ENCODE measurements at regions not wholly inside any gene's neighbourhood (a gene's known extent, or its start where the extent isn't known, plus 50 kb on each side); places are given as distances from the start of the nearest gene placed in this dataset.

DNA sequence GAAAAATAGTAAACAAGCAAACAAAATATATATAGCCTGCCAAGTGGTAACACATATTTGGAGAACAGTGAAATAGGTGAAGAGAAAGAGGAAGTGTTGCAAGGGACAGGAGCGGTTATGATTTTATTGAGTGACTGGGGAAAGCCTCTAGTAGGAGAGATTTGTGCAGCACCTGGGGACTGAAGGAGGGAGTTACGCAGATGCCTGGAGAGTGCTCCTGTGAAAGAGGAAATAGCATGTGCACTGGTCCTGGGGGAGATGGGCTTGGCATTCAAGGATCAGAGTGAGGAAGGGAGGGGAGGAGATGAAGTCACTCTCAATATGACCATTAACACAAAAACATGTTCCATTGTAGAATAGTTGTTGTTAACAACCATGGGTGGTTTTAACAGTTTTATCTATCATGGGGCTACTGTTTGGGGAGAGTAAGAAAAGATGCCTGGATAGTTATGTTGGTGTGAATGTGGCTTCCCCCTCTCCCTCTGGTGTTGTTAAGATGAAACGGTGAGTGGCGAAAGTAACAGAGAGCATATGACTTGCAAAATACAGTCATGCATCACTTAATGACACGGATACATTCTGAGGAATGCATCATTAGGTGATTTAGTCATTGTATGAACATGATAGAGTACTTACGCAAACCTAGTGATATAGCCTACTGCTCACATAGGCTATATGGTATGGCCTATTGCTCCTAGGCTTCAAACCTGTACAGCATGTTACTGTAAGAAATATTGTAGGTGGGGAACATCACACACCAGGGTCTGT is 251.7 kb upstream of the ARGLU1 start:
- no peak for DNase-seq

- no peak for DNase-seq
These were observed 251.0 kb upstream of the ARGLU1 start for GRCh38 chr13:106818971-106819370.

DNA sequence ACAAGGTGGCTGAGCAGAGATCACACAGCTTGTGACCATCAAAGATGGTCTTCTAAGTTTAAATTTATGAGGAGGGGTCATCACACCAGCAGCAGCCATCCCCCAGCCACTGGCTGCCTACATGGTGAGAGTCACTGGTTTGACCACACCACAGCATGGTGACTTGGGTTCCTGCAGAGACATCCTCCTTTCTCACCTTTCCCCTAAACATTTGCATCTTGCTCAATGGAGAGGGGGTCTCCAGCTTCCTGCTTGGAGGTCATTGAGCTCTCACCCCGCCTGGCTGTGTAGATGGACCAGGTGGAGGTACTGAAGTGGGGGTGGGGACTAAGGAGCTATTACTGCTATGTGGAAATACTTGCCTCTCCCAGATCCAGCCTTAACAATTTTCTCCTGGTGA is 247.6 kb upstream of the ARGLU1 start:
- DNase-seq, result no peak

DNA sequence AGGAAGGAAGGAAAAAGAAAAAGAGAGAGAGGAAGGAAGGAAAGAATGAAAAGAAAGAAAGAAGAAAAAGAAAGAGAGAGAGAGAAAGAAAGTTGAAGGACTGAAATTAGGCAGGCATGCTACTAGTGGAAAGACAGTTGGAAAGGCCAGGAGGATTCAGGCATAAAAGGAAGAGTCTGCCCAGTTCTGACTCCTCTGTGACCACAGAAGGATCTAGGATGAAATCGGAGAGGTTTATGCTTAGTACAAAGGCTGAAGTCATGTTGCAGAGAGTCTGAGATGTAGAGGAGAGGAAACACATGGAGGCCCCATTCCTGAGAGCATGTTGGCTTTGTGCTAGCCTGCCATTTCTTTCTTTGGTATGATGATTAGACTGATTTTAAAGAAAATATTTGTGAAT is 246.5 kb upstream of the ARGLU1 start:
- DNase-seq, result no peak

GRCh38 chr13:106810069-106810468 is 242.1 kb upstream of the ARGLU1 start:
- DNase-seq, result no peak

- no peak for DNase-seq
These were observed 237.1 kb upstream of the ARGLU1 start for GRCh38 chr13:106804991-106805390.

- no peak for DNase-seq
These were observed 235.0 kb upstream of the ARGLU1 start for GRCh38 chr13:106802917-106803316.

GRCh38 chr13:106799781-106800335 is 231.9 kb upstream of the ARGLU1 start:
- DNase-seq, result no peak

- DNase-seq, result no peak
These were observed 229.2 kb upstream of the ARGLU1 start for GRCh38 chr13:106797081-106797640.

DNA sequence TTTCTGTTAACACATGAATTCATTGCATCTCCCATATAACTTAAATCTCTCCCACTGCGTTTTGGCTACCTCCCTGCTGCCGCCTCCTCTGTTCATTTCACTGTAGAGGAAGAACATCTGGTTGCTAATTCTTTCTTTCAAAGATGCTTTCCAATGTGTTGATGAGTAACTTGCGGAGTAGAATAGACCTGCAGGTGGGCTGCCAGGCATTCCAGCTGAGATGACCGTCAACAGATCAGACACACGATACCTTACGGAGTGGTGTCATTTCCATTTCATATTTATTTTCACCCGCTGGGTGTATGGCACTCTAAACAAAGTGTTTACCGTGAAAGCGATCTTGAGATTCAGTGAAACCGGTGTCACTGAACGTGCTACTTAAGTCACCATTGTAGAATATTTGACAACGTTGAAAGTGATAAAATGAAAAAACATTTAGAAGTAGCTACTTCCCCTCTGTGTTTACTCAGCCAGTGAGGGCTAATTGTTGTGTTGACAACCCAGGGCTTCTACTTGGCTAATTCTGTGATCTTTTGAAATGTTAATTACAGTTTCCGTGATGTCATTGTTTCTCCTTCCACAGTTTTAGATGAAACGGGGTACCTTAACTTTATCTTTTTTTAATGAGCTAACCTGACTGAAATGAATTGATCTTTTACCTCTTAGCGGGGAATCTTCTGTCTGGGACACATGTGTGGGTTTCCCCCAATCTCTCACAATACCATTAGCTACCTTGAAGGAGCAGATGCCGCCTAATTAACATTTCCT is 228.5 kb upstream of the ARGLU1 start:
- DNase-seq, result no peak

- DNase-seq, result no peak
These were observed 227.9 kb upstream of the ARGLU1 start for GRCh38 chr13:106795847-106796246.

GRCh38 chr13:106794117-106794516 is 226.2 kb upstream of the ARGLU1 start:
- DNase-seq, result no peak

DNA sequence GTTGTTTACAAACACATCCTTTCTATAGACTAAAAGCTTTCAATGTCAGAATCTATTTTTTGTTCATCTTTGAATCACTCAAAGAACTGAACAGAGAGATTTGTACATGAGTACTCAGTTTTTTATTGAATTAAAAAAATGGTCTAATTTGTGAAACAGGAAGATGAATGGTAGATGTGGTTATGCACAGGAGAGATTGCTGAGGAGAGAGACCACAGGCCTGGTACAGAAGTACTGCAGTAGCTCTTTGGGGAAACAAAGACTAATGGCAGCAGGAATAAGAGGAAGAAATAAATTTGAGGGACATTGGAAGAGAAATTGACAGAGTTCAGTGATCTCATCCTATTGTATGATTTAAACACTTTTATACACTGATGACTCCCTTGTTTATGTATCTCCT is 222.0 kb upstream of the ARGLU1 start:
- no peak for DNase-seq

- no peak for DNase-seq
These were observed 218.1 kb upstream of the ARGLU1 start for GRCh38 chr13:106786006-106786563.

DNA sequence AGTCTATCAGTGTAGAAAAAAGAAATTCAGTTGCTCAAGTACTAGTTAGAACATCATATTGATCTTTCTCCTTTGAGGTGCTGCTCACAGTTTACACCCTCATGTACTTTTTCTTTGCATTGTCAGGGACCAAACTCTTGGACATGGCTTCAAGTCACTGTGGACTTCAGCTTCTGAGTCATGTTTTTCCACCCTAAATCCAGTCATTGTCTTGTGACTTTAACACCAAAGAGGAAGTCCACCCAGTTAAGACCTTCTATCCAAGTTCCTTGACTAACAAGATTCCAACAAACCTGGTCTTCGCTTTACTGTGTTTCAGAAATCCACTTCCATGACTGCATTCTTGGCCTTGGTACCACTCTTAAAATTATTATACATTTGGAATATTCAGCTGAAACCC is 206.7 kb upstream of the ARGLU1 start:
- DNase-seq, result no peak

DNA sequence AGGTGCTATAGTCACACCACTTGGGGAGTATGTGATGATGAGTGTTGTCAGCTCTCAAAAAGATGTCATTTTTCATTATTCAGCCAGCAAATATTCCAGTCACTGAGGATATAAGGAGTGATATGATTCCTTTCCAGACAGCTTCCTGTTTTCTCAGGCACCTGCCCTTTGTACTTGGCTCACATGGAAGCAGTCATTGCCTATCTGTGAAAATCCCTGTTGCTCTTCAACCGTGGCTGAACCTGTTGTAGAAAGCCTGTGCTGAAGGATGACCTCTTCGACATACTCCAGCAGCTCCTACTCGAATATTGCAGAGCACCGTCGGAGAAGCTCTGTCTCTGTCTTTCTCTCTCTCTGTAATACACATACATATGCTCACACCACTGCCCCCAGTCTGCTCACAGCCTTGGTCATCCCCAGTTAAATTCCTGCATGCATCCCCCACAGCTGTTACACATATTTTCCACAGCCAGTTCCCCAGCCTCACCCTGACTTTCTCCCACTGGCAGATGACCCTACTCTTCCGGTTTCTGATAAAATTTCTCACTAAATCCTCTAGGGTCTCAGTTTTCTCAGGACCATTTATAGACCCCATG is 204.2 kb upstream of the ARGLU1 start:
- DNase-seq, result no peak

DNA sequence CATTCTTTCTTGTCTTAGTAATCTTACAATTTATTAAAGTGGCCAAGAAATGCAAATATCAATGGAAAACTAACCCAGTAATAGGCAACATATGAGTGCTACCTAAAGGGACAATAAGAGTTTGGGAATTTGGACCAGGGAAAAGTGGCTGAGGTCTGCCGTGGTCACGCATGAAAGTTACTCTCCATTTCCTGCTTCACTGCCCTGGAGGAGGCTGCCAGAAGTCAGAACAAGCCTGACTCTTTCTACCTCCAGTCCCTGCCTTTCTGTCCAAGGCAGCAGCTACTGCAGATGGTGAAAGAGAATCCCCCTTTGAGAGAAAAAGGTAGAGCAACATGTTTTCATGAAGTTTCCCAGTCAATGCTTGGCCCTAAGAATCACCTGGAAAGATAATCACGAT is 201.1 kb upstream of the ARGLU1 start:
- DNase-seq, result no peak

DNA sequence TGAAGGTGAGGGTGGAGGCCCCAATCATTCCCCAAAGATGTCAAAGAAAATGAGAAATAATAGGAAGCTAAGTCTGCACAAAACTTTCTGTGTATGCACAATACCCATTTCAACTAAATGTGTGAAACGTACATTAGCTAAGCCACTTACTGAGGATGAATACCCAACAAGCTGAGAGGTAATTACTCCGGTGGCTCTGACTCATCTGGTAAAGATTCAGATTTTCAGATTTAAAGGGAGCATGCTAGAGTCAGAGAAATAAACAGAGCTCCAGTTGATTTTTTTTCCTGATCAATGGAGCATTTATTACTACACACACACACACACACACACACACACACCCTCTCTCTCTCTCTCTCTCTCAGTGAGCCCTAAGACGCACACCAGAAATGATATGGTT is 194.8 kb upstream of the ARGLU1 start:
- no peak for DNase-seq

DNA sequence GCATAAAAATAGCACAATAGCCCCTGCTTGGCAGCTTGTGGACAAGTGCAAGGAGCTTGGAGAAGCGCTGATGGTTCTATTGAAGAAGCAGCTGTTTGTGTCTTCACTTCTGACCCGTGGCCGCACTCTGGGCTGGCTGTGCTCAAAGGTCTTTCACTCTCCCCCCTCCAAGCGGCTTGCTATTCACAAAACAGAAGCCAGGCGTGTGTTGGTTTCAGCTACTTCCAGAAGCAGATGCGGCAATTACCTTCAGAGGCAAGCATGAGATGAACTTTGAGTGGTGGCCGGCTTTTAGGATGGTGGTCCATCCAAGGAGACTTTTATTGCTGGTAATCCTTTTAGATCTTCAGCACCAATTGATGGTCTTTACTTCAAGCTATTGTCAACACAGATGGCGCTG is 188.5 kb upstream of the ARGLU1 start:
- no peak for DNase-seq

- no peak for DNase-seq
These were observed 187.6 kb upstream of the ARGLU1 start for GRCh38 chr13:106755542-106755941.

- DNase-seq, result no peak
These were observed 185.3 kb upstream of the ARGLU1 start for GRCh38 chr13:106753251-106753650.

GRCh38 chr13:106752584-106753170 is 184.7 kb upstream of the ARGLU1 start:
- no peak for DNase-seq

- DNase-seq, result no peak
These were observed 180.8 kb upstream of the ARGLU1 start for GRCh38 chr13:106748785-106749184.

Data from NCI-H2107 (cell line).